OCI-LY1 (cell line): ENCODE measurements at regions not wholly inside any gene's neighbourhood (a gene's known extent, or its start where the extent isn't known, plus 50 kb on each side); places are given as distances from the start of the nearest gene placed in this dataset.

ENCODE experiments used
- H2AFZ ChIP-seq: fragments of 200-600 bp; sonication (generic), shearing (Covaris generic); 2 replicates; pipeline ENCODE4 v1.6.0; 2014; ENCODE audit warnings: antibody characterized with exemption, mild to moderate bottlenecking, low read length
- H3F3A ChIP-seq: fragments of 200-600 bp; sonication (generic), shearing (Covaris generic); 2 replicates; pipeline ENCODE4 v1.6.0; 2014; ENCODE audit warnings: mild to moderate bottlenecking, antibody characterized with exemption, low read length, moderate library complexity; ENCODE audit not compliant: insufficient read depth
- H3K27ac ChIP-seq: fragments of 200-600 bp; sonication (generic); 2 replicates; pipeline ENCODE4 v1.5.1; 2014; ENCODE audit warnings: low read length, mixed run types, mild to moderate bottlenecking, low read depth; ENCODE audit not compliant: poor library complexity, severe bottlenecking
- H3K27me3 ChIP-seq: fragments of 200-600 bp; sonication (generic); 2 replicates; pipeline ENCODE4 v1.6.0; 2014; ENCODE audit warnings: antibody characterized with exemption, mild to moderate bottlenecking, low read length, moderate library complexity; ENCODE audit not compliant: insufficient read depth
- H3K36me3 ChIP-seq: fragments of 200-600 bp; sonication (generic); 2 replicates; pipeline ENCODE4 v1.6.1; 2014; ENCODE audit warnings: mild to moderate bottlenecking, antibody characterized with exemption, low read length, moderate library complexity, mixed read lengths; ENCODE audit not compliant: insufficient read depth
- H3K4me1 ChIP-seq: fragments of 200-600 bp; sonication (generic); 2 replicates; pipeline ENCODE4 v1.5.1; 2014; ENCODE audit warnings: mild to moderate bottlenecking, low read length, moderate library complexity; ENCODE audit not compliant: insufficient read depth, severe bottlenecking
- H3K4me2 ChIP-seq: fragments of 200-600 bp; sonication (generic), shearing (Covaris generic); 2 replicates; pipeline ENCODE4 v1.6.1; 2014; ENCODE audit warnings: low read length
- H3K4me3 ChIP-seq: fragments of 200-600 bp; sonication (generic); 2 replicates; pipeline ENCODE4 v1.5.1; 2014; ENCODE audit warnings: low read length, low read depth, mild to moderate bottlenecking, mixed read lengths; ENCODE audit not compliant: poor library complexity, severe bottlenecking
- H3K79me2 ChIP-seq: fragments of 200-600 bp; shearing (Covaris generic); 2 replicates; pipeline ENCODE4 v1.6.1; 2016; ENCODE audit warnings: mixed run types, low read length, mixed read lengths; ENCODE audit not compliant: insufficient read depth
- H3K9ac ChIP-seq: fragments of 200-600 bp; sonication (generic), shearing (Covaris generic); 2 replicates; pipeline ENCODE4 v1.6.1; 2014; ENCODE audit warnings: mild to moderate bottlenecking, low read length, mixed read lengths
- H3K9me2 ChIP-seq: fragments of 200-600 bp; sonication (generic), shearing (Covaris generic); 2 replicates; pipeline ENCODE4 v1.6.1; 2014; ENCODE audit warnings: low read depth, mild to moderate bottlenecking, low read length, mixed read lengths
- H3K9me3 ChIP-seq: fragments of 200-600 bp; shearing (Covaris generic); 2 replicates; pipeline ENCODE4 v1.6.1; 2014; ENCODE audit warnings: low read length, mixed read lengths
- H4K20me1 ChIP-seq: fragments of 200-600 bp; sonication (generic), shearing (Covaris generic); 2 replicates; pipeline ENCODE4 v1.6.0; 2016; ENCODE audit warnings: mild to moderate bottlenecking, low read length; ENCODE audit not compliant: insufficient read depth
- CTCF ChIP-seq: fragments of 200-600 bp; sonication (generic), shearing (Covaris generic); IDR thresholded peaks from 2 replicates; pipeline ENCODE4 v1.5.1; 2017; ENCODE audit warnings: mild to moderate bottlenecking, antibody characterized with exemption, low read length, moderate library complexity, mixed read lengths
- EZH2 ChIP-seq: fragments of 200-600 bp; sonication (generic), shearing (Covaris generic); IDR thresholded peaks from 2 replicates; pipeline ENCODE4 v1.8.0; 2017; ENCODE audit warnings: borderline replicate concordance, mixed run types, mild to moderate bottlenecking, antibody characterized with exemption, low read length, moderate library complexity, mixed read lengths

DNA sequence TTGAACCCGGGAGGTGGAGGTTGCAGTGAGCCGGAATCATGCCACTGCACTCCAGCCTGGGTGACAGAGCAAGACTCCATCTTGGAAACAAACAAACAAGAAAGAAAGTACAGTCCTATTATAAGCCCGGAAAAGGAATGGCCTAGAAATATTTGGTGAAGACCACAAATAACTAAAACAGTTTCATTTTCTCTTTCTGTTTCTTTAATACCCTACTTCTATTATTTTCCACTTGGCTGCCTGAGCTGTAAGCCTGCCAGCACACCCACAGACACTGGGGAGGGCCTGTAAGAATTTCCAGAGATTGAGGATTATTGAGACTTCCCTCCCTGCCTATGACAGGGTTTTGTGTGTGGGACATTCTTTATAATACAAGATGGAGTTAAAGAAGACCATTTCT lies 188.0 kb upstream of the DCC start:
- H3K36me3 ChIP-seq, result no peaks in the 10 kb centered on the region
- no peak overlapping the region for H3K4me2 ChIP-seq
- no peak overlapping the region for H3K9ac ChIP-seq
- TF ChIP-seq EZH2 (no peak), CTCF (no peak)
- no peaks in the 10 kb centered on the region for H3K9me2 ChIP-seq
- H3K4me1 ChIP-seq, result no peaks in the 10 kb centered on the region
- no peak overlapping the region for H3K27ac ChIP-seq
- H3F3A ChIP-seq, result no peaks in the 10 kb centered on the region
- H2AFZ ChIP-seq, result no peak overlapping the region
- no peaks in the 10 kb centered on the region for H3K79me2 ChIP-seq
- H4K20me1 ChIP-seq, result no peaks in the 10 kb centered on the region
- no peak overlapping the region for H3K4me3 ChIP-seq
- no peaks in the 10 kb centered on the region for H3K27me3 ChIP-seq
- no peaks in the 10 kb centered on the region for H3K9me3 ChIP-seq

- H2AFZ ChIP-seq, result no peak overlapping the region
- H3K27me3 ChIP-seq, result no peaks in the 10 kb centered on the region
- H3K36me3 ChIP-seq, result no peaks in the 10 kb centered on the region
- no peaks in the 10 kb centered on the region for H3K4me1 ChIP-seq
- no peak for TF ChIP-seq CTCF
- no peak for TF ChIP-seq EZH2
- H3K4me2 ChIP-seq, result no peak overlapping the region
- no peaks in the 10 kb centered on the region for H3K9me3 ChIP-seq
- no peaks in the 10 kb centered on the region for H3K79me2 ChIP-seq
- H3K27ac ChIP-seq, result no peak overlapping the region
- H3K9me2 ChIP-seq, result no peaks in the 10 kb centered on the region
- no peak overlapping the region for H3K4me3 ChIP-seq
- no peak overlapping the region for H3K9ac ChIP-seq
- no peaks in the 10 kb centered on the region for H4K20me1 ChIP-seq
- no peaks in the 10 kb centered on the region for H3F3A ChIP-seq
Measured at GRCh38 chr18:52156166-52156565, 183.8 kb upstream of the DCC start.

GRCh38 chr18:52160636-52161035 lies 179.4 kb upstream of the DCC start:
- Histone ChIP-seq H4K20me1 (no peaks in the 10 kb centered on the region), H3K27me3 (no peaks in the 10 kb centered on the region), H3K4me3 (no peak overlapping the region), H3K79me2 (no peaks in the 10 kb centered on the region), H3K27ac (no peak overlapping the region), H3K4me2 (no peak overlapping the region), H3F3A (no peaks in the 10 kb centered on the region), H3K36me3 (no peaks in the 10 kb centered on the region), H3K9me2 (no peaks in the 10 kb centered on the region), H3K4me1 (no peaks in the 10 kb centered on the region), H3K9me3 (no peaks in the 10 kb centered on the region), H2AFZ (no peak overlapping the region), H3K9ac (no peak overlapping the region)
- TF ChIP-seq EZH2, result no peak
- no peak for TF ChIP-seq CTCF
